ENCODE measurements at regions not wholly inside any gene's neighbourhood (a gene's known extent, or its start where the extent isn't known, plus 50 kb on each side); places are given as distances from the start of the nearest gene placed in this dataset.

DNA sequence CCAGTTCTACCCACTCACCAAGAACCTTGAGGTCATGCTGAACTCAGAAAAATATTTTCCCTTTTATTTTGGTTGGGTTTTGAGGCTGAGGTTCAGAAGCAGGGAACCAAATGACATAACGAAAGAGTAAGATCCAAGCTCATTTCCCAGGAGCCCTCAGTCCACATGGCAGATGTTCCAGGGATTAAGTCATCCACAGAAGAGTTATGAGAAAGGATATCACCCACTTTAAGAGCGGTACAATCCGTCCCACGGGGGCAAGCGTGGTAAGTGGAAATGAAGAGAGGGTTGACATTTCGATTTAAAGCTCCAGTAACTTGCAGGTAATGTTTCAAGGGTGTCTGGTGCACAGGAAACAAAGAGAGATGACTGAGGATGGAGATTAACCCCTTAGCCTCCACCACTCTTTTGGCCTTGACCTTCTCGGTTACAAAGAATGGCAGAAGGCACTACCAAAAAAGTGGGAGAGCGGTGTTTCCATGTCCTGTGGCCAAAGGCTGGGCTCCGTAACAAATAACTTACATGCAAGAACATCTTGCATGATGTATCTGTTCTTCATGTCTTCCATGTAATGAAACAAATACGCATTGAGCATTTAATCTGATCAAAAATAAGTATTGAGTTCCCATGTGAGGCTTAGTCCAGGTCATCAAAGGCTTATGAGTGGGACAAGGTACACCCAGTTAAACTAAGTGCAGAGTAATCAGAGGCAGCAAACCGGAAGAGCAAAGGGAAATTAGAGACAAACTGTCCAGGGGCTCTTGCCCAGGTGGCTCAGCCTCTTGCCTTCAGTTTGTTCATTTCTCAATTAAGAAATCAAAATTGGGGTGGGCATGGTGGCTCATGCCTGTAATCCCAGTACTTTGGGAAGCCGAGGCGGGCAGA lies 241.4 kb downstream of the TOMM20 start:
- no peak for DNase-seq (ENCODE audit: low read depth in 1 of 2, low spot score in 1 of 2)
- Histone ChIP-seq H3K4me3 (replicated peaks; ENCODE audit: insufficient read depth, low read length) (no peak overlapping the region), H3K27me3 (ENCODE audit: insufficient read depth, poor library complexity, severe bottlenecking) (no peaks in the 10 kb centered on the region), H3K27ac (replicated peaks) (no peak overlapping the region; the same call in 1 of the 2 replicates)
- no peak for TF ChIP-seq CTCF (IDR thresholded peaks at IDR 0.05; ENCODE audit: insufficient read depth, low read length)
- no peak for TF ChIP-seq POLR2AphosphoS5 (IDR thresholded peaks at IDR 0.05; ENCODE audit: low read depth)
- TF ChIP-seq GABPA (IDR thresholded peaks at IDR 0.05; ENCODE audit: low read depth) = no peak
- TF ChIP-seq REST (IDR thresholded peaks at IDR 0.05; ENCODE audit: insufficient replicate concordance, low read depth) = no peak
- no peak for TF ChIP-seq SPI1 (IDR thresholded peaks at IDR 0.05; ENCODE audit: borderline replicate concordance, low read depth)

GRCh38 chr1:234886081-234886984 lies 242.3 kb downstream of the TOMM20 start:
- peak overlapping the region; percentile 5; the same call in 1 of the 2 replicates for H3K27ac ChIP-seq (replicated peaks)
- peak in 1 of 2 experiments; percentile 55 for DNase-seq (ENCODE audit: low read depth in 1 of 2, low spot score in 1 of 2)
- H3K27me3 ChIP-seq (ENCODE audit: insufficient read depth, poor library complexity, severe bottlenecking) = no peaks in the 10 kb centered on the region
- no peak overlapping the region for H3K4me3 ChIP-seq (replicated peaks; ENCODE audit: insufficient read depth, low read length)
- TF ChIP-seq SPI1 (IDR thresholded peaks at IDR 0.05; ENCODE audit: borderline replicate concordance, low read depth) (no peak), CTCF (IDR thresholded peaks at IDR 0.05; ENCODE audit: insufficient read depth, low read length) (no peak), GABPA (IDR thresholded peaks at IDR 0.05; ENCODE audit: low read depth) (no peak), POLR2AphosphoS5 (IDR thresholded peaks at IDR 0.05; ENCODE audit: low read depth) (no peak), REST (IDR thresholded peaks at IDR 0.05; ENCODE audit: insufficient replicate concordance, low read depth) (no peak)

GRCh38 chr1:234885601-234886000 lies 243.0 kb downstream of the TOMM20 start:
- no peak overlapping the region for H3K4me3 ChIP-seq (replicated peaks; ENCODE audit: insufficient read depth, low read length)
- no peak for DNase-seq (ENCODE audit: low read depth in 1 of 2, low spot score in 1 of 2)
- H3K27ac ChIP-seq (replicated peaks) = no peak overlapping the region
- no peak for TF ChIP-seq POLR2AphosphoS5 (IDR thresholded peaks at IDR 0.05; ENCODE audit: low read depth)
- no peak for TF ChIP-seq REST (IDR thresholded peaks at IDR 0.05; ENCODE audit: insufficient replicate concordance, low read depth)
- no peak for TF ChIP-seq SPI1 (IDR thresholded peaks at IDR 0.05; ENCODE audit: borderline replicate concordance, low read depth)
- no peak for TF ChIP-seq CTCF (IDR thresholded peaks at IDR 0.05; ENCODE audit: insufficient read depth, low read length)
- TF ChIP-seq GABPA (IDR thresholded peaks at IDR 0.05; ENCODE audit: low read depth) = no peak
- H3K27me3 ChIP-seq (ENCODE audit: insufficient read depth, poor library complexity, severe bottlenecking) = no peaks in the 10 kb centered on the region

Data from HL-60 (cell line).